DND-41 (cell line): ENCODE measurements at regions not wholly inside any gene's neighbourhood (a gene's known extent, or its start where the extent isn't known, plus 50 kb on each side); places are given as distances from the start of the nearest gene placed in this dataset.

Source experiments
- CTCF ChIP-seq: IDR thresholded peaks from 2 replicates; pipeline ENCODE4 v1.5.1; 2012; ENCODE audit warnings: borderline replicate concordance, low read length, moderate library complexity, mild to moderate bottlenecking; ENCODE audit not compliant: poor library complexity, severe bottlenecking; ENCODE audit errors: extremely low read depth
- EZH2 ChIP-seq: IDR thresholded peaks from 3 replicates; pipeline ENCODE4 v1.6.1; 2012; ENCODE audit warnings: borderline replicate concordance, low read depth, mild to moderate bottlenecking, moderate library complexity, low read length, inconsistent platforms; ENCODE audit not compliant: severe bottlenecking

- TF ChIP-seq CTCF (no peak), EZH2 (no peak)
Observed at GRCh38 chr22:11307998-11308397, 4220.0 kb upstream of the OR11H1 start.
